ENCODE measurements at regions not wholly inside any gene's neighbourhood (a gene's known extent, or its start where the extent isn't known, plus 50 kb on each side); places are given as distances from the start of the nearest gene placed in this dataset.

DNA sequence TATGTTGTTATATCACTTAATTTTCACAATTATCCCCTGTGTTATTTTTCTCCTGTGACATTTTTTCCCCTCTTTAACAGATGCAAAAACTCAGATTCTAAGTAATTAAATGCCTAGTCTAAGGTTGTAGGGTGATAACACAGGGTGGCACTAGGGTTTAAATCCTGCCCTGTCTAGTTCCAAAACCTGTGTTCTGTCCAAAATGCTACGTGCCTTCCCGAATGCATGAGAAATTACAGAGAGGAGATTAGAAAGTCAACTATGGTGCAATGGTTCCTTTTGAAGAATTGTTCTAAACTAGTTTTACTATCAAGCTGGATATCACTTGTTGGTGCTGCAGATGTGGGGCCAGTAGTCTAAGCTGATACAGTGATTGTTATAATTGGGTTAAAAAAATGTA lies 108.0 kb downstream of the DIPK2A start:
- no peaks in the 10 kb centered on the region for H3K36me3 Mint-ChIP-seq (ENCODE audit: low read depth)
- DNase-seq (no peak), ATAC-seq (no peak)
- no peak overlapping the region for H3K27ac Mint-ChIP-seq
- no peaks in the 10 kb centered on the region for H3K9me3 Mint-ChIP-seq (ENCODE audit: low read depth)
- peaks cover 8% of the 10 kb centered on the region for H3K27me3 Mint-ChIP-seq
- no peaks in the 10 kb centered on the region for H3K4me1 Mint-ChIP-seq
- H3K4me3 Mint-ChIP-seq: no peak overlapping the region
- CTCF ChIA-PET: interaction anchor here (0.7 to 0.8 kb wide), 2 partner anchors 32 to 287 kb away, joined by 3 read pairs; no protein-coding TSS in a partner anchor
- POLR2A ChIA-PET: no interaction called here
- intact Hi-C loops (cut with DNase I, micrococcal nuclease): no loop called here

DNA sequence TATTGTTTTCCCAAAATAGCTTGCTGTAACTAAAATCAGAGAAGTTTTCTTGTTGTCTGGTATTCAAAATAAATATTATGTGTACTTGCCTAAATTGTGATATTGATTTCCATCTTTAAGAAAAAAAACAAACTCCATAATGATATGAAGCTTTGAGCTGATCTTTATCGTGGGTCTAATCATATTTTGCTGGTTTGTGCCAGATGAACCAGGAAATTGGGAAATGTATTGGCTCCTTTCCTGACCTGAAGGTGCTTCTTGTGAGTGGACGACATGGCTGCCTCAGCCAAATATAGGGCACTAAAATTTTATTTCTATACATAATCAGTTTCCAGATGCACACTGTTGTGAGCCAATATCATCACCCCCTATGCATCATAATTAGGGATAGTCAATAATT lies 113.3 kb downstream of the DIPK2A start:
- ChIA-PET CTCF (no interaction called here), POLR2A (no interaction called here)
- Mint-ChIP-seq H3K27me3 (peaks cover 14% of the 10 kb centered on the region), H3K4me1 (no peaks in the 10 kb centered on the region), H3K36me3 (ENCODE audit: low read depth) (no peaks in the 10 kb centered on the region), H3K9me3 (ENCODE audit: low read depth) (no peaks in the 10 kb centered on the region), H3K4me3 (no peak overlapping the region), H3K27ac (no peak overlapping the region)
- ATAC-seq (no peak), DNase-seq (no peak)
- intact Hi-C loops (cut with DNase I, micrococcal nuclease): no loop called here

DNA sequence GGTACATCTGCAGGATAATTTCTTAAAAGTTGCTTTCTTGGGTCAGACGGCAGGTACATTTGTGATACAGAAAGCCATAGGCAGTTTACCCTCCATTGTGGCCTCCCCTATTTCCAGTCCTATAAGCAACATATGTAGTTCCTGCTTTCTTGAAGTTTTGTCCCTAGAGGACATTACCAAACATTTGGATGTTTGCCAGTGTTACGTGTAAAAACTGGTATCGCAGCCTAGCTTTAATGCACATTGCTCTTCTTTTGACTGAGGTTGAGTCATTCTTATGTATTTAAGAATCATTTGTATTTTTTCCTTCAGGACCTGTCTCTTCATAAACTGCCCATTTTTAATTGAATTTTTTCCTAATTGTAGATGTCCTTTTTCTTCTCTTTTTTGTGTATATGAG lies 114.3 kb downstream of the DIPK2A start:
- Mint-ChIP-seq H3K36me3 (ENCODE audit: low read depth) (no peaks in the 10 kb centered on the region), H3K9me3 (ENCODE audit: low read depth) (no peaks in the 10 kb centered on the region), H3K27ac (no peak overlapping the region), H3K4me1 (no peaks in the 10 kb centered on the region), H3K4me3 (no peak overlapping the region), H3K27me3 (peaks cover 14% of the 10 kb centered on the region)
- POLR2A ChIA-PET: no interaction called here
- ATAC-seq (no peak), DNase-seq (no peak)
- CTCF ChIA-PET: no interaction called here
- intact Hi-C loops (cut with DNase I, micrococcal nuclease): no loop called here

DNA sequence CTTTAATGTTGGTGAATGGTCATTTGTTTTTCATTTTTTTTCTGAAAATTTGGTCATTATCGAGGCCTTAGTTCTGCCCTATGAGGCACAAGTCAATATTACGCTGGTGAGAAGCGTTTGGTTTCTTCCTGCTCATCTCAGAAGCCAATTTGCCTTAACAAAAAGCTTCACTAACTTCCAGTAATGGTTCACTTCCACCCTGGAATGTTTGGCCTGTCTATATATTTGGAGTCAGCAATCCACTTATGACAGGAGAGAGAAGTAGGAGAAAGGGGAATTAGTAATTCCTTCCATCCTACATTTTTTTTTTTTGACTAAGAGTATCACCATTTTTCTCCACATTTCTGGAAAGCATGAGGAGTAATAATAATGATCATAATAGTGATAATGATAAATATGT lies 124.4 kb downstream of the DIPK2A start:
- Mint-ChIP-seq H3K4me3 (no peak overlapping the region), H3K4me1 (no peaks in the 10 kb centered on the region), H3K27ac (no peak overlapping the region), H3K36me3 (ENCODE audit: low read depth) (no peaks in the 10 kb centered on the region), H3K27me3 (peaks cover 4% of the 10 kb centered on the region), H3K9me3 (ENCODE audit: low read depth) (no peaks in the 10 kb centered on the region)
- CTCF ChIA-PET: interaction anchor here (0.6 to 0.7 kb wide), 2 partner anchors 31 to 1588 kb away, joined by 3 to 4 read pairs; no protein-coding TSS in a partner anchor
- no peak for ATAC-seq
- no peak for DNase-seq
- intact Hi-C loops (cut with DNase I, micrococcal nuclease): no loop called here
- POLR2A ChIA-PET: no interaction called here

DNA sequence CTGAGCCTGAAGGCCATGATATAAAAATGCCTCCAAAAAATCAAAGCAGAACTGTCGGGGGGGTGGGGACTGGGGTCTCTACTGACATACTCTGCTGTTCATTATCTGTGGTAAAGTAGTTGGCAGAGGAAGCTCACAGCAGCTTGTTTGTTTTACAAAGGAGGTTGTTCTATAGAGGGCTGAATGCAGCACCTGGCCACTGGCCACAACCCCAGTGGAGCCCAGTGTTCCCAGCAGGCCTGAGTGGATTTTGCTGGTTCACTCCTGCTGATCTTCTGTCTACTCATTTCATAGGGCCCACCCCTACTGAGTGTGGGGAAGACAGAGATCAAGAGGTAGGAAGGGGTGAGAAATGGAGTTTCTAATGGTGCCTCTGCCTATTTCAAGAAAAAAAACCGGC lies 125.5 kb downstream of the DIPK2A start:
- H3K4me1 Mint-ChIP-seq: no peaks in the 10 kb centered on the region
- no peak overlapping the region for H3K27ac Mint-ChIP-seq
- DNase-seq: no peak
- no peaks in the 10 kb centered on the region for H3K9me3 Mint-ChIP-seq (ENCODE audit: low read depth)
- CTCF ChIA-PET: no interaction called here
- peaks cover 4% of the 10 kb centered on the region for H3K27me3 Mint-ChIP-seq
- POLR2A ChIA-PET: no interaction called here
- no peaks in the 10 kb centered on the region for H3K36me3 Mint-ChIP-seq (ENCODE audit: low read depth)
- no peak for ATAC-seq
- H3K4me3 Mint-ChIP-seq: no peak overlapping the region
- intact Hi-C loops (cut with DNase I, micrococcal nuclease): no loop called here

DNA sequence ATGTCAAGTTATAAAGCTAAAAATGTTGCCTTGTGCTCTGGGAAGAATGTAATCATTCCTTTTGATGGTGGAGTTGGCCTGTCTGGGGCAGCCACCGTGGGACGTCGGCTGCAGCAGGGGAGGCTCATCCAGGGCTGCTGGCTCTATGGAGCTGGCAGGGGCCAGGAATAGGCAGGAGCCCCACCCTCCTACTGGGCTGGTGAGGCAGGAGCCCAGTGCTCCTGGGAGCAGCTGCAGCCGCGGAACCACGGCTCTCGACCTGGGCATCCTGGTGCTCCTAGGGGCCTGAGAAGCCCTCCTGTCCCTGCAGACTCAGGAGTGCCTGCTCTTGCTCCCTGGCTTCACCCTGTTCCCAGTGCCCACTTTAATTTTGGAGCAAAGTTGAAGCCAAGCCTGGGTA lies 127.1 kb downstream of the DIPK2A start:
- Mint-ChIP-seq H3K36me3 (ENCODE audit: low read depth) (no peaks in the 10 kb centered on the region), H3K9me3 (ENCODE audit: low read depth) (no peaks in the 10 kb centered on the region), H3K4me3 (no peak overlapping the region), H3K27me3 (peaks cover 4% of the 10 kb centered on the region), H3K27ac (no peak overlapping the region), H3K4me1 (no peaks in the 10 kb centered on the region)
- no peak for ATAC-seq
- POLR2A ChIA-PET: no interaction called here
- intact Hi-C loops (cut with DNase I, micrococcal nuclease): no loop called here
- no peak for DNase-seq
- CTCF ChIA-PET: no interaction called here

DNA sequence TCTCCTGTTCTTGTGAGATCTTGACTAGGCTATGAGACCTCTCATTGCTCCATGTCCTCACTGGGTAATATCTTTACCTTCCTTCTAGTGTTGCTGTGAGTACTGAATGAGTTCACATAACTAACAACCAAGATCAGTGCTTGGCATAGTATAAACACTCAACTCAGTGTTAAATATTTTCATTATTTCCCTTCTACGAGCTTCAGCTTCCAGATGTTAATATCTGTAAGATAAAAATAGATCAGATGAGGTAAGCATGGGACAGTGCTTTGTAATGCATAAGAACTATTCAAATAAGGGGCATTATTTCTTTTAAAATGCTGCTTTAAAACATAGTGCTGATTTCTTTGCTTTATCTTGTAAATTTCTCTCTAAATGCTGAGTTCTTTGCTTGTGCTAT lies 130.8 kb downstream of the DIPK2A start:
- no peaks in the 10 kb centered on the region for H3K9me3 Mint-ChIP-seq (ENCODE audit: low read depth)
- no peaks in the 10 kb centered on the region for H3K36me3 Mint-ChIP-seq (ENCODE audit: low read depth)
- DNase-seq (no peak), ATAC-seq (no peak)
- no peak overlapping the region for H3K27ac Mint-ChIP-seq
- no peaks in the 10 kb centered on the region for H3K4me1 Mint-ChIP-seq
- CTCF ChIA-PET: no interaction called here
- peaks cover 7% of the 10 kb centered on the region for H3K27me3 Mint-ChIP-seq
- intact Hi-C loops (cut with DNase I, micrococcal nuclease): no loop called here
- POLR2A ChIA-PET: interaction anchor here (0.6 kb wide), 1 partner anchor 1138 kb away, joined by 4 read pairs; no protein-coding TSS in a partner anchor
- H3K4me3 Mint-ChIP-seq: no peak overlapping the region

DNA sequence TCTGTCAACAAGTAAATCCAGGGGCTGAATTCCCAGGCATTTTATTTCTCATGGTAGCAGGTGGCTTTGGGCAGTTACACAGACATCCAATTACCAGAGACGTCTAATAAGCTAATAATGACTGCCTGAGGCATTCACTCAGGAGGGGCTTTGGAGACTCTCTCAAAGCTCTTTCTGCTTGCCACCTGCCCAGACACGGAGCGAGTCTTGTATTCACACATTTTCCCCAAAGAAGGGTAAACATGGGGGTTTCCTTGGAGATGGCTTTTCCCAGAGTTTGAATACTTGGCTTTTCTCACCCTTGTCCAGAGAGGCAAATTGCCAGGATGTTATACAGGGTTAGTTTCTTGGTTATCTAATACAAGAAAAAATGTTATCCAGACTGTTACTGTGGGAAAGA lies 132.6 kb downstream of the DIPK2A start:
- peaks cover 7% of the 10 kb centered on the region for H3K27me3 Mint-ChIP-seq
- H3K36me3 Mint-ChIP-seq (ENCODE audit: low read depth): no peaks in the 10 kb centered on the region
- CTCF ChIA-PET: no interaction called here
- no peak overlapping the region for H3K27ac Mint-ChIP-seq
- DNase-seq: no peak
- H3K4me3 Mint-ChIP-seq: no peak overlapping the region
- H3K9me3 Mint-ChIP-seq (ENCODE audit: low read depth): no peaks in the 10 kb centered on the region
- no peak for ATAC-seq
- no peaks in the 10 kb centered on the region for H3K4me1 Mint-ChIP-seq
- intact Hi-C loops (cut with DNase I, micrococcal nuclease): no loop called here
- POLR2A ChIA-PET: no interaction called here

DNA sequence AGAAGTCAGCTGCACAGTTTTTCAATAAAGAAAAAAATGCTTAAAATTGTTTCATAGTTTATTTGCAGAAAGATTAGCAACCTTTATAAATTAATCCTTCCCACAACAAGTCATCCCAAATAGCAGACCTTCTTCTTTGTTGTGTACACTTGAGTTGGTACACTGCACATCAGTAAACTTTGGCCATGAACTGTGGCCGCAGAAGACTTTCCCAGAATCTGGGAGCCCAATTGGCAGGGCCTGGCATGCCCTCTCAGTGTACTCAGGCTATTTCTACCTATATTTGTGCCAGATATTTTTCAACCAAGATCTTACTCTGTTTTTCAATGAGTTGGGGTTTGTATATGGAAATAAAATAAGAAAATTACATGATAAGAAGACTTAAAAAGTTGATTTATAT lies 133.1 kb downstream of the DIPK2A start:
- peaks cover 5% of the 10 kb centered on the region for H3K27me3 Mint-ChIP-seq
- CTCF ChIA-PET: no interaction called here
- H3K27ac Mint-ChIP-seq: no peak overlapping the region
- no peaks in the 10 kb centered on the region for H3K36me3 Mint-ChIP-seq (ENCODE audit: low read depth)
- ATAC-seq (no peak), DNase-seq (no peak)
- H3K4me1 Mint-ChIP-seq: no peaks in the 10 kb centered on the region
- no peaks in the 10 kb centered on the region for H3K9me3 Mint-ChIP-seq (ENCODE audit: low read depth)
- POLR2A ChIA-PET: no interaction called here
- H3K4me3 Mint-ChIP-seq: no peak overlapping the region
- intact Hi-C loops (cut with DNase I, micrococcal nuclease): no loop called here

DNA sequence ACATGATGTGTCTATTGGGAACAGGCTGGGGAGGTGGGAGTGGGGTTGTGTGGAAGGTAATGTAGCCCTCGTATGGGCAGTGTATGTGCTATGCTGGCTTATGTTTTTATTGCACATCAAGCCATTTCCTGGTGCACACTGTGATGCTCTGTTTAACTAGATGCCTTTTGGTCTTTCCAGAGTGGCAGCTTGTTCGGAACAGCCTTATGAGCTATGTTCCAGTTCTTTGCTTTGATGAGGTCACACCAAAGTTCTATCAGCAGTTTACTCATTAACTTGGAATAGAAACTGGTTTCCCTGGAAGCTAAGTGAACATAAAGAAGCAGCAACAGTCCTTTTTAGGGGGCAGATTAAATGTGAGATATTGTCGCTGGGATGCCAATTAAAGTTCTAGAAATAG lies 133.9 kb downstream of the DIPK2A start:
- Mint-ChIP-seq H3K27me3 (peaks cover 5% of the 10 kb centered on the region), H3K9me3 (ENCODE audit: low read depth) (no peaks in the 10 kb centered on the region), H3K36me3 (ENCODE audit: low read depth) (no peaks in the 10 kb centered on the region), H3K4me1 (no peaks in the 10 kb centered on the region), H3K27ac (no peak overlapping the region), H3K4me3 (no peak overlapping the region)
- ATAC-seq: no peak
- POLR2A ChIA-PET: no interaction called here
- CTCF ChIA-PET: interaction anchor here (0.6 kb wide), 1 partner anchor 103 kb away, joined by 4 read pairs; no protein-coding TSS in a partner anchor
- no peak for DNase-seq
- intact Hi-C loops (cut with DNase I, micrococcal nuclease): no loop called here

DNA sequence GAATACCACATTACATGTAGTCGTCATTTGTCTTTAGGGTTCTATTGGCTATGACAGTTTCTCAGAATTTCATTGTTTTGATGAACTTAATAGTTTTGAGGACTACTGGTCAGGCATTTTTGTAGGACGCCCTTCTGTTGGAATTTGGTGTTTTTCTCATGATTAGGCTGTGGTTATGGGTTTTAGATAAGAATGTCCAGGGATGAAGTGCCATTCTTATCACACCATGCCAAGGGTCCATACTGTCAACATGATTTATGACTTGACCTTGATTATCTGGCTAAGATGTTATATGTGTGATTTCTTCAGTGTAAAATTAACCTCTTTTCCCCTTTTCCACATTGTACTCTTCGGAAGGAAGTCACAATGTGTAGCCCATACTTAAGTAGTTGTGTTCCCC lies 135.3 kb downstream of the DIPK2A start:
- H3K4me1 Mint-ChIP-seq: no peaks in the 10 kb centered on the region
- ChIA-PET CTCF (no interaction called here), POLR2A (no interaction called here)
- no peak for DNase-seq
- no peak overlapping the region for H3K4me3 Mint-ChIP-seq
- H3K27ac Mint-ChIP-seq: no peak overlapping the region
- H3K9me3 Mint-ChIP-seq (ENCODE audit: low read depth): no peaks in the 10 kb centered on the region
- H3K27me3 Mint-ChIP-seq: peaks cover 5% of the 10 kb centered on the region
- intact Hi-C loops (cut with DNase I, micrococcal nuclease): no loop called here
- no peaks in the 10 kb centered on the region for H3K36me3 Mint-ChIP-seq (ENCODE audit: low read depth)
- no peak for ATAC-seq

DNA sequence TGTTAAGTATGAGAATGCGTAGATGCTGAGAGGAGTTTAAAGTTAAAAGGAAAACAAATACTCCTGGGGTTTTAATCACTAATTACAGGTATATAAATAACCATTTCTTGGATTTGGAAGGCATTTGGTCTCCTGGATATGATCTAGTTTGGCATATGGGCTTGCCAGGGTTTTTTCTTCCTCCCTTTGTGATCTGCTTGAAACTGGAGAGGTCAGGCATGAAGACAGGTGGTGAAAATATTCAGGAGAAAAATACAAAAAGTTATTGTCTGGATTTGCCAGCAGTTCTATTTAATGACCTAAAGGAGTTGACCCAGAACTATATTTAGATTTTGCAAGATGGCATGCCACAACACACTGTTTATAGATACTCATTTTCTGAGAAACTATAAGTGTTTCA lies 136.3 kb downstream of the DIPK2A start:
- Mint-ChIP-seq H3K27ac (no peak overlapping the region), H3K36me3 (ENCODE audit: low read depth) (no peaks in the 10 kb centered on the region), H3K27me3 (peaks cover 10% of the 10 kb centered on the region), H3K4me1 (no peaks in the 10 kb centered on the region), H3K9me3 (ENCODE audit: low read depth) (no peaks in the 10 kb centered on the region), H3K4me3 (no peak overlapping the region)
- intact Hi-C loops (cut with DNase I, micrococcal nuclease): no loop called here
- DNase-seq (no peak), ATAC-seq (no peak)
- ChIA-PET POLR2A (no interaction called here), CTCF (no interaction called here)

DNA sequence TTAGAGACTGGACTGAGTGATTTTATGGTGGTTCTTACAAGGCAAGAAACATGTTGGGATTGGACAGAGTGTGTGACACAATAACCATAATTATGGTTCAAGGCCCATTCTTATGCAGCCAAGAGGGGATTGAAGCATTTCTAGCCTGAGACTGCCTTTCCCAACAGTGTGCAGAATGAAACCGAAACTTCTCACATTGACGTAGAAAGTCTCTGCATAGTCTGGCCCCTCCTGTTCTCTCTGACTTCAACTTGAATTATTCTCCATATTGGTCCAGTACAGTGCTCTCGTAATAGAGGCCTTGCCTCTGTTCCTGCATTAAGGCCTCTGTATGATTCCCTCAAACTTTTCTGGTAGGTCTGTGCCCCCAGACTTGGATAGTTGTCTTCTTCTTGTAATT lies 138.3 kb downstream of the DIPK2A start:
- Mint-ChIP-seq H3K9me3 (ENCODE audit: low read depth) (no peaks in the 10 kb centered on the region), H3K27ac (no peak overlapping the region), H3K4me1 (no peaks in the 10 kb centered on the region), H3K27me3 (peaks cover 9% of the 10 kb centered on the region), H3K36me3 (ENCODE audit: low read depth) (no peaks in the 10 kb centered on the region), H3K4me3 (no peak overlapping the region)
- no peak for DNase-seq
- POLR2A ChIA-PET: no interaction called here
- intact Hi-C loops (cut with DNase I, micrococcal nuclease): no loop called here
- CTCF ChIA-PET: no interaction called here
- peak; percentile 71 for ATAC-seq

Measured in activated CD4-positive, alpha-beta T cell treated with anti-CD3 and anti-CD28 coated beads for 36 hours (primary cell).